A549 (cell line): ENCODE measurements at regions not wholly inside any gene's neighbourhood (a gene's known extent, or its start where the extent isn't known, plus 50 kb on each side); places are given as distances from the start of the nearest gene placed in this dataset.

Source experiments
- ATAC-seq, 2 experiments: fragments of 200-7000 bp in 1 of 2; fragments of >200 bp in 1 of 2; cut with Nextera tagmentation in 1 of 2; cut with Tn5 transposase in 1 of 2; 3 replicates each; pipeline versions ENCODE4 v1.8.0 to v1.9.1; 2018 to 2020; ENCODE audit warnings: mild to moderate bottlenecking in 1 of 2, moderate library complexity in 1 of 2
- CTCF ChIA-PET: fragments of 300-600 bp; sonication (Branson Sonifier 250); formaldehyde crosslinking; extraction: SDS; loops from one replicate; lab custom pipeline; 2021; ENCODE audit warnings: antibody characterized with exemption, inconsistent platforms; lab: Yijun Ruan, JAX
- POLR2A ChIA-PET: fragments of 350-600 bp; formaldehyde crosslinking; extraction: SDS; loops from one replicate; lab custom pipeline; 2021; ENCODE audit warnings: antibody characterized with exemption, inconsistent platforms; lab: Yijun Ruan, JAX
- DNase-seq, 2 experiments: peaks; one replicate each; pipeline versions ENCODE4 v3.0.0 to v3.0.0-alpha.2; 2011 to 2016; ENCODE audit warnings: low read depth in 1 of 2, low spot score in 1 of 2
- FAIRE-seq: peaks from 2 replicates; lab custom pipeline; 2011; peaks lifted over from hg19 to GRCh38; lab: Jason Lieb, UNC
- H3K27ac ChIP-seq, 2 experiments: fragments of >200 bp; sonication (Bioruptor Twin); formaldehyde crosslinking; 3 replicates each; pipeline ENCODE4 v1.5.1; 2016 to 2017
- H3K4me1 ChIP-seq: fragments of >200 bp; sonication (Bioruptor Twin); formaldehyde crosslinking; 3 replicates; pipeline ENCODE4 v1.6.1; 2016
- H3K4me2 ChIP-seq: fragments of >200 bp; sonication (Bioruptor Twin); formaldehyde crosslinking; 3 replicates; pipeline ENCODE4 v1.6.1; 2016
- H3K4me3 ChIP-seq: fragments of >200 bp; sonication (Bioruptor Twin); formaldehyde crosslinking; 3 replicates; pipeline ENCODE4 v1.5.1; 2016
- H3K9me3 ChIP-seq: fragments of >200 bp; sonication (Bioruptor Twin); formaldehyde crosslinking; 3 replicates; pipeline ENCODE4 v1.6.1; 2016
- CBX8 ChIP-seq: fragments of 200-600 bp; sonication (generic); IDR thresholded peaks from 2 replicates; pipeline ENCODE4 v1.6.1; 2016
- CTCF ChIP-seq: fragments of >200 bp; sonication (Bioruptor Twin); formaldehyde crosslinking; IDR thresholded peaks from 3 replicates; pipeline ENCODE4 v1.5.1; 2016
- EHF ChIP-seq: fragments of 250-450 bp; sonication (Bioruptor Pico); IDR thresholded peaks from 2 replicates; pipeline ENCODE4 v1.5.0; 2020; ENCODE audit warnings: mild to moderate bottlenecking
- ELK1 ChIP-seq: fragments of 150-350 bp; IDR thresholded peaks from 2 replicates; pipeline ENCODE4 v1.6.1; 2014; ENCODE audit warnings: low read depth, mild to moderate bottlenecking, low read length
- FOSB ChIP-seq: fragments of 250-450 bp; sonication (Bioruptor Pico); IDR thresholded peaks from 2 replicates; pipeline ENCODE4 v1.5.0; 2020; ENCODE audit warnings: mild to moderate bottlenecking, moderate library complexity
- FOXS1 ChIP-seq: fragments of 250-450 bp; sonication (Bioruptor Pico); IDR thresholded peaks from 2 replicates; pipeline ENCODE4 v1.5.0; 2020; ENCODE audit warnings: mild to moderate bottlenecking, moderate library complexity
- GATA3 ChIP-seq: IDR thresholded peaks from 2 replicates; pipeline ENCODE4 v1.6.1; 2012; ENCODE audit warnings: borderline replicate concordance
- HES2 ChIP-seq: fragments of >200 bp; sonication (Bioruptor Twin); formaldehyde crosslinking; IDR thresholded peaks from 2 replicates; pipeline ENCODE4 v1.6.1; 2016
- HEYL ChIP-seq: fragments of 250-450 bp; sonication (Bioruptor Pico); IDR thresholded peaks from 2 replicates; pipeline ENCODE4 v1.8.0; 2021; ENCODE audit warnings: mild to moderate bottlenecking, moderate library complexity
- HMGXB4 ChIP-seq: fragments of 250-450 bp; sonication (Bioruptor Pico); IDR thresholded peaks from 2 replicates; pipeline ENCODE4 v1.5.0; 2021; ENCODE audit warnings: mild to moderate bottlenecking, moderate library complexity, borderline replicate concordance
- HOXA7 ChIP-seq: fragments of 250-450 bp; sonication (Bioruptor Pico); IDR thresholded peaks from 2 replicates; pipeline ENCODE4 v1.5.0; 2020; ENCODE audit warnings: mild to moderate bottlenecking, moderate library complexity
- KDM1A ChIP-seq: fragments of 200-600 bp; sonication (generic); IDR thresholded peaks from 2 replicates; pipeline ENCODE4 v1.6.1; 2016; ENCODE audit warnings: low read depth, mild to moderate bottlenecking
- NFE2L2 ChIP-seq: fragments of 150-350 bp; conservative IDR thresholded peaks from 2 replicates; pipeline ENCODE4 v1.6.1; 2014; ENCODE audit warnings: low read length
- PHF8 ChIP-seq: fragments of 200-600 bp; sonication (generic); IDR thresholded peaks from 2 replicates; pipeline ENCODE4 v1.6.1; 2016; ENCODE audit warnings: low read depth, mild to moderate bottlenecking, antibody characterized with exemption, moderate library complexity, borderline replicate concordance
- RAD21 ChIP-seq, 2 experiments: fragments of >200 bp in 1 of 2; sonication (Bioruptor Twin) in 1 of 2; formaldehyde crosslinking in 1 of 2; IDR thresholded peaks in 1 of 2; conservative IDR thresholded peaks in 1 of 2; 2 replicates in 1 of 2; 3 replicates in 1 of 2; pipeline ENCODE4 v1.6.1; 2012 to 2018; ENCODE audit warnings: inconsistent platforms in 1 of 2
- TFCP2L1 ChIP-seq: fragments of 250-450 bp; sonication (Bioruptor Pico); IDR thresholded peaks from 2 replicates; pipeline ENCODE4 v1.5.0; 2021; ENCODE audit warnings: mild to moderate bottlenecking
- TP53 ChIP-seq: fragments of 250-450 bp; sonication (Bioruptor Pico); IDR thresholded peaks from 2 replicates; pipeline ENCODE4 v1.5.0; 2021; ENCODE audit warnings: mild to moderate bottlenecking, moderate library complexity
- ZFP36 ChIP-seq: fragments of 450-650 bp; IDR thresholded peaks from 2 replicates; pipeline ENCODE4 v1.6.1; 2014; ENCODE audit warnings: borderline replicate concordance; ENCODE audit not compliant: partially characterized antibody
- ZNF302 ChIP-seq: fragments of 250-450 bp; sonication (Bioruptor Pico); IDR thresholded peaks from 2 replicates; pipeline ENCODE4 v1.9.0; 2021; ENCODE audit warnings: inconsistent platforms, mild to moderate bottlenecking, moderate library complexity
- WGBS: methylation state at CpG from one replicate; pipeline ENCODE4 v1.1.6; 2017; ENCODE audit errors: missing lambda C conversion rate; 5-methylcytosine and 5-hydroxymethylcytosine counted together

- TF ChIP-seq CTCF (no peak), HMGXB4 (CRISPR knock-in tag) (no peak), TP53 (CRISPR knock-in tag) (no peak), PHF8 (no peak), FOSB (CRISPR knock-in tag) (no peak), HOXA7 (CRISPR knock-in tag) (no peak)
Measured at GRCh38 chr13:100838387-100838786, 163.8 kb upstream of the TMTC4 start (continued).

GRCh38 chr13:100837631-100838030 lies 163.0 kb upstream of the TMTC4 start:
- H3K27ac ChIP-seq, result no peak overlapping the region
- ChIA-PET POLR2A (no interaction called here), CTCF (no interaction called here)
- TF ChIP-seq HEYL (CRISPR knock-in tag) (no peak), GATA3 (no peak), TFCP2L1 (no peak), FOSB (CRISPR knock-in tag) (no peak), EHF (CRISPR knock-in tag) (no peak), FOXS1 (CRISPR knock-in tag) (no peak), CBX8 (no peak), KDM1A (no peak), ZNF302 (CRISPR knock-in tag) (no peak), RAD21 (conservative IDR thresholded peaks at IDR 0.05 in 1 of 2, IDR thresholded peaks at IDR 0.05 in 1 of 2) (no peak), NFE2L2 (no peak), ELK1 (no peak), HES2 (no peak), PHF8 (no peak)
- TF ChIP-seq, all 56 proteins: peak for 0
- no peak overlapping the region for H3K4me3 ChIP-seq
- ATAC-seq (no peak), DNase-seq (no peak), FAIRE-seq (no peak)
- 28% methylated on average over 1 of the region's 1 CpG for WGBS
- no peaks in the 10 kb centered on the region for H3K9me3 ChIP-seq
- H3K4me2 ChIP-seq, result no peak overlapping the region
- no peaks in the 10 kb centered on the region for H3K4me1 ChIP-seq

- ATAC-seq (no peak), DNase-seq (no peak), FAIRE-seq (no peak)
- H3K4me2 ChIP-seq, result no peak overlapping the region
- 64% methylated on average over 4 of the region's 4 CpGs for WGBS
- no peaks in the 10 kb centered on the region for H3K4me1 ChIP-seq
- CTCF ChIA-PET, result no interaction called here
- no peaks in the 10 kb centered on the region for H3K9me3 ChIP-seq
- POLR2A ChIA-PET, result no interaction called here
- no peak overlapping the region for H3K27ac ChIP-seq
- H3K4me3 ChIP-seq, result no peak overlapping the region
- TF ChIP-seq TFCP2L1 (no peak), TP53 (CRISPR knock-in tag) (no peak), ZFP36 (no peak)
Measured at GRCh38 chr13:100836711-100837110, 162.1 kb upstream of the TMTC4 start.
